GM12878 (cell line): ENCODE measurements at regions not wholly inside any gene's neighbourhood (a gene's known extent, or its start where the extent isn't known, plus 50 kb on each side); places are given as distances from the start of the nearest gene placed in this dataset.

Experiments
- ATAC-seq: fragments of 200-7000 bp; cut with Tn5 transposase; 3 replicates; pipeline ENCODE4 v1.9.1; 2020; ENCODE audit warnings: mild to moderate bottlenecking, moderate library complexity
- BruUV-seq: library from RNA; stranded (reverse); fragments of 400-500 nt; replicated peaks from 2 replicates; lab custom pipeline; 2021; lab: Mats Ljungman, UMichigan
- CTCF ChIA-PET: fragments of 300-600 bp; sonication (Branson Sonifier 250); formaldehyde crosslinking; extraction: SDS; loops from one replicate; lab custom pipeline; 2021; ENCODE audit warnings: inconsistent platforms; lab: Yijun Ruan, JAX
- POLR2A ChIA-PET: fragments of 350-600 bp; formaldehyde crosslinking; extraction: SDS; loops from one replicate; lab custom pipeline; 2021; ENCODE audit warnings: inconsistent platforms; lab: Charles Lee
- RAD21 ChIA-PET: fragments of 300-600 bp; sonication (Branson Sonifier 250); formaldehyde crosslinking; loops from one replicate; lab custom pipeline; 2023; ENCODE audit warnings: antibody characterized with exemption; ENCODE audit not compliant: unreplicated experiment; lab: Charles Lee
- SMC1A ChIA-PET: fragments of 300-600 bp; sonication (Branson Sonifier 250); formaldehyde crosslinking; loops from one replicate; lab custom pipeline; 2023; ENCODE audit not compliant: unreplicated experiment, uncharacterized antibody; lab: Charles Lee
- DNase-seq: peaks from one replicate; pipeline ENCODE4 v3.0.0-alpha.2; 2011; ENCODE audit warnings: low read depth, low spot score
- FAIRE-seq: peaks from 3 replicates; lab custom pipeline; 2011; peaks lifted over from hg19 to GRCh38; lab: Jason Lieb, UNC
- H2AFZ ChIP-seq: 2 replicates; pipeline ENCODE4 v1.6.0; 2011; ENCODE audit warnings: low read depth, low read length, control low read depth; ENCODE audit not compliant: control insufficient read depth
- H3K27ac ChIP-seq: 2 replicates; pipeline ENCODE4 v1.5.1; 2011; ENCODE audit warnings: control low read depth; ENCODE audit not compliant: control insufficient read depth, insufficient read depth
- H3K27me3 ChIP-seq, 2 experiments: replicated peaks in 1 of 2; 2 replicates each; pipeline versions ENCODE4 v1.6.0 to v1.6.1; 2011; ENCODE audit warnings: low read length in 1 of 2; ENCODE audit not compliant: control insufficient read depth in 2 of 2, insufficient read depth in 2 of 2
- H3K36me3 ChIP-seq, 2 experiments: 2 replicates each; pipeline ENCODE4 v1.5.1; 2011; ENCODE audit warnings: low read length in 1 of 2; ENCODE audit not compliant: control insufficient read depth in 2 of 2, insufficient read depth in 2 of 2
- H3K4me1 ChIP-seq: 2 replicates; pipeline ENCODE4 v1.6.1; 2011; ENCODE audit warnings: mild to moderate bottlenecking, low read length, moderate library complexity, mixed read lengths; ENCODE audit not compliant: control insufficient read depth, insufficient read depth
- H3K4me2 ChIP-seq: 2 replicates; pipeline ENCODE4 v1.6.0; 2011; ENCODE audit warnings: control low read depth; ENCODE audit not compliant: control insufficient read depth, insufficient read depth
- H3K4me3 ChIP-seq: fragments of 200-600 bp; sonication (generic); 2 replicates; pipeline ENCODE4 v1.5.1; 2016
- H3K79me2 ChIP-seq: 2 replicates; pipeline ENCODE4 v1.6.0; 2011; ENCODE audit warnings: low read length; ENCODE audit not compliant: control insufficient read depth, insufficient read depth
- H3K9ac ChIP-seq: 2 replicates; pipeline ENCODE4 v1.8.0; 2011; ENCODE audit warnings: low read length, control low read depth, mixed read lengths; ENCODE audit not compliant: control insufficient read depth, insufficient read depth
- H3K9me3 ChIP-seq: replicated peaks from 3 replicates; pipeline ENCODE4 v1.5.1; 2011; ENCODE audit warnings: mild to moderate bottlenecking, low read length; ENCODE audit not compliant: control insufficient read depth, insufficient read depth
- H4K20me1 ChIP-seq: 2 replicates; pipeline ENCODE4 v1.6.0; 2011; ENCODE audit not compliant: control insufficient read depth, insufficient read depth
- BACH1 ChIP-seq: fragments of 450-650 bp; IDR thresholded peaks from 2 replicates; pipeline ENCODE4 v1.6.1; 2017; ENCODE audit warnings: mild to moderate bottlenecking, borderline replicate concordance
- CHD4 ChIP-seq: fragments of 200-600 bp; sonication (generic); IDR thresholded peaks from 2 replicates; pipeline ENCODE4 v1.6.1; 2016; ENCODE audit warnings: mild to moderate bottlenecking
- E2F4 ChIP-seq: IDR thresholded peaks from 2 replicates; pipeline ENCODE4 v1.6.1; 2012; ENCODE audit warnings: low read depth, low read length, improper control_type of control experiment
- E4F1 ChIP-seq: fragments of 450-650 bp; IDR thresholded peaks from 2 replicates; pipeline ENCODE4 v1.6.1; 2018; ENCODE audit warnings: borderline replicate concordance, mild to moderate bottlenecking; ENCODE audit not compliant: partially characterized antibody
- HDAC2 ChIP-seq: fragments of 200-600 bp; sonication (generic); IDR thresholded peaks from 2 replicates; pipeline ENCODE4 v1.6.1; 2017
- HDAC6 ChIP-seq: fragments of 200-600 bp; sonication (generic); IDR thresholded peaks from one replicate; pipeline ENCODE4 v1.8.0; 2017; ENCODE audit warnings: antibody characterized with exemption; ENCODE audit not compliant: unreplicated experiment
- IRF5 ChIP-seq: fragments of 450-650 bp; IDR thresholded peaks from 2 replicates; pipeline ENCODE4 v1.6.1; 2017; ENCODE audit warnings: borderline replicate concordance
- MAX ChIP-seq: IDR thresholded peaks from 2 replicates; pipeline ENCODE4 v1.6.1; 2012; ENCODE audit warnings: low read depth, low read length, improper control_type of control experiment
- NR2C1 ChIP-seq: fragments of 450-650 bp; IDR thresholded peaks from 2 replicates; pipeline ENCODE4 v1.6.1; 2017; ENCODE audit warnings: antibody characterized with exemption, mild to moderate bottlenecking, moderate library complexity
- NRF1 ChIP-seq: conservative IDR thresholded peaks from 2 replicates; pipeline ENCODE4 v1.6.1; 2011; ENCODE audit warnings: mild to moderate bottlenecking, low read depth, low read length, improper control_type of control experiment
- POLR2AphosphoS5 ChIP-seq: IDR thresholded peaks from 2 replicates; pipeline ENCODE4 v1.6.1; 2011; ENCODE audit warnings: mild to moderate bottlenecking, low read length, inconsistent platforms
- RCOR1 ChIP-seq: conservative IDR thresholded peaks from 2 replicates; pipeline ENCODE4 v1.6.1; 2012; ENCODE audit warnings: low read depth, low read length, improper control_type of control experiment
- REST ChIP-seq: IDR thresholded peaks from 2 replicates; pipeline ENCODE4 v1.6.1; 2012; ENCODE audit warnings: mild to moderate bottlenecking, low read depth, low read length
- TAF1 ChIP-seq: IDR thresholded peaks from 2 replicates; pipeline ENCODE4 v1.6.1; 2011; ENCODE audit warnings: mild to moderate bottlenecking, low read depth, low read length, borderline replicate concordance
- ZZZ3 ChIP-seq: IDR thresholded peaks from 2 replicates; pipeline ENCODE4 v1.6.1; 2011; ENCODE audit warnings: low read depth; ENCODE audit not compliant: control insufficient read depth, insufficient read length
- WGBS: methylation state at CpG from one replicate; pipeline ENCODE4 v1.1.6; 2016; ENCODE audit warnings: low lambda C conversion rate; ENCODE audit not compliant: insufficient replicate concordance, insufficient coverage; ENCODE audit errors: missing lambda C conversion rate; 5-methylcytosine and 5-hydroxymethylcytosine counted together
- in situ Hi-C: fragments of 300-500 bp; cut with MboI; formaldehyde crosslinking; loops from 9 replicates; pipeline ENCODE4 v1.14.3; 2018; ENCODE audit warnings: mixed read lengths
- intact Hi-C: fragments of 100-400 bp; cut with micrococcal nuclease; formaldehyde crosslinking; loops from one replicate; pipeline ENCODE4 v1.14.2; 2022; ENCODE audit not compliant: unreplicated experiment

- no peak for TF ChIP-seq BACH1
Observed at GRCh38 chr7:136717910-136718557, 150.4 kb upstream of the CHRM2 start (continued).

GRCh38 chr7:136714062-136714461, 154.4 kb upstream of the CHRM2 start:
- no peak overlapping the region for H3K9ac ChIP-seq
- SMC1A ChIA-PET: no interaction called here
- intact Hi-C loops: no loop called here
- TF ChIP-seq REST (no peak), E4F1 (no peak), HDAC2 (no peak), NRF1 (no peak), NR2C1 (no peak), CHD4 (no peak), IRF5 (no peak), E2F4 (no peak), MAX (no peak), RCOR1 (no peak), HDAC6 (no peak), TAF1 (no peak), ZZZ3 (no peak), POLR2AphosphoS5 (no peak)

More at GRCh38 chr7:136714062-136714461, 154.4 kb upstream of the CHRM2 start:
- in situ Hi-C loops: no loop called here
- H3K9me3 ChIP-seq: no peaks in the 10 kb centered on the region
- no peaks in the 10 kb centered on the region for H3K36me3 ChIP-seq
- no peaks in the 10 kb centered on the region for H3K27me3 ChIP-seq
- ChIA-PET RAD21 (no interaction called here), CTCF (no interaction called here), POLR2A (no interaction called here)
- H3K79me2 ChIP-seq: no peaks in the 10 kb centered on the region
- H3K27ac ChIP-seq: no peak overlapping the region
- H3K4me2 ChIP-seq: no peak overlapping the region
- no peak overlapping the region for H3K4me3 ChIP-seq
- WGBS: 32% methylated on average over 3 of the region's 3 CpGs
- no peak for ATAC-seq
- no peak for FAIRE-seq
- no peaks in the 10 kb centered on the region for H4K20me1 ChIP-seq
- no peak overlapping the region for H2AFZ ChIP-seq
- no peak for DNase-seq
- no TSS peak for BruUV-seq
- no peaks in the 10 kb centered on the region for H3K4me1 ChIP-seq
